C4-2B (cell line): ENCODE measurements at regions not wholly inside any gene's neighbourhood (a gene's known extent, or its start where the extent isn't known, plus 50 kb on each side); places are given as distances from the start of the nearest gene placed in this dataset.

Source experiments
- ZFX ChIP-seq: fragments of 450-650 bp; IDR thresholded peaks from 2 replicates; pipeline ENCODE4 v1.6.1; 2017
- TF ChIP-seq, protein P1 (sequence below): fragments of 450-650 bp; conservative IDR thresholded peaks from 2 replicates; pipeline ENCODE4 v1.5.1; 2017; ENCODE audit warnings: mild to moderate bottlenecking

- TF ChIP-seq, protein P1, sequence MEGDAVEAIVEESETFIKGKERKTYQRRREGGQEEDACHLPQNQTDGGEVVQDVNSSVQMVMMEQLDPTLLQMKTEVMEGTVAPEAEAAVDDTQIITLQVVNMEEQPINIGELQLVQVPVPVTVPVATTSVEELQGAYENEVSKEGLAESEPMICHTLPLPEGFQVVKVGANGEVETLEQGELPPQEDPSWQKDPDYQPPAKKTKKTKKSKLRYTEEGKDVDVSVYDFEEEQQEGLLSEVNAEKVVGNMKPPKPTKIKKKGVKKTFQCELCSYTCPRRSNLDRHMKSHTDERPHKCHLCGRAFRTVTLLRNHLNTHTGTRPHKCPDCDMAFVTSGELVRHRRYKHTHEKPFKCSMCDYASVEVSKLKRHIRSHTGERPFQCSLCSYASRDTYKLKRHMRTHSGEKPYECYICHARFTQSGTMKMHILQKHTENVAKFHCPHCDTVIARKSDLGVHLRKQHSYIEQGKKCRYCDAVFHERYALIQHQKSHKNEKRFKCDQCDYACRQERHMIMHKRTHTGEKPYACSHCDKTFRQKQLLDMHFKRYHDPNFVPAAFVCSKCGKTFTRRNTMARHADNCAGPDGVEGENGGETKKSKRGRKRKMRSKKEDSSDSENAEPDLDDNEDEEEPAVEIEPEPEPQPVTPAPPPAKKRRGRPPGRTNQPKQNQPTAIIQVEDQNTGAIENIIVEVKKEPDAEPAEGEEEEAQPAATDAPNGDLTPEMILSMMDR, result no peak
- TF ChIP-seq ZFX, result no peak
Observed at GRCh38 chr5:125914471-125914870, 508.7 kb upstream of the GRAMD2B start.
